ENCODE measurements at regions not wholly inside any gene's neighbourhood (a gene's known extent, or its start where the extent isn't known, plus 50 kb on each side); places are given as distances from the start of the nearest gene placed in this dataset.

DNA sequence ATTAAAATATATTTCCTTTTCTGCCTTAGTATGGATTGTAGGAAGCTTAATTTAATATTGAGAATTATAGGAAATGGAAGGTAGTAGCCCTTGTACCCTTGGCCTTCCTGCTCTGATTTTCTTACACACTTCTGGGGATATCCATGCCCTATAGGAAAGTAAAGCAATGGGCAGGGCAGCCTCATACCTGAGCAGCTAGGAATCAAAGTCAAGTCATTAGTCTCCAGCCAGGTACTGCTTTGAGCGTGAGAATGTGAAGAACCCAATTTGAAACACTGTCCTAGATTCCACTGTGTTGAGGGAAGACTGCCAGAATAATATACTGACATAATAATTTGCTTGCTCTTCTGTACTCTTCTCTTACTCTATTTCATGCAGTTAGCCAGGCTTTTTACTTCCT lies 51.0 kb upstream of the L3MBTL3 start:
- H3K4me1 ChIP-seq: no peaks in the 10 kb centered on the region
- H3K4me3 ChIP-seq: no peak overlapping the region
- intact Hi-C loops (cut with DNase I; ENCODE audit: low total_unique reads): no loop called here
- WGBS, 5 donors: 73 to 100% (median 90%) methylated on average over 1 of the region's 1 CpG
- peaks cover 0 to 4% (median 0%) of the 10 kb centered on the region in 4 donors for H3K9me3 ChIP-seq
- no peak overlapping the region for H3K27ac ChIP-seq
- no peak for TF ChIP-seq CTCF (IDR thresholded peaks at IDR 0.05)
- H3K36me3 ChIP-seq: no peaks in the 10 kb centered on the region
- no peak for DNase-seq
- peaks cover 0 to 9% (median 0%) of the 10 kb centered on the region in 3 donors for H3K27me3 ChIP-seq

- H3K9me3 ChIP-seq: peaks cover 0 to 4% (median 0%) of the 10 kb centered on the region in 4 donors
- intact Hi-C loops (cut with DNase I; ENCODE audit: low total_unique reads): no loop called here
- WGBS, 5 donors: 91 to 100% (median 94%) methylated on average over 1 to 2 of the region's 2 CpGs
- no peak for DNase-seq
- H3K27ac ChIP-seq: no peak overlapping the region
- no peak overlapping the region for H3K4me3 ChIP-seq
- TF ChIP-seq POLR2AphosphoS5 (IDR thresholded peaks at IDR 0.05) (no peak), CTCF (IDR thresholded peaks at IDR 0.05) (no peak), POLR2A (IDR thresholded peaks at IDR 0.05) (no peak), EP300 (IDR thresholded peaks at IDR 0.05) (no peak)
- H3K36me3 ChIP-seq: no peaks in the 10 kb centered on the region
- no peaks in the 10 kb centered on the region for H3K4me1 ChIP-seq
- H3K27me3 ChIP-seq: peaks cover 0 to 9% (median 0%) of the 10 kb centered on the region in 3 donors
These were observed 52.3 kb upstream of the L3MBTL3 start for GRCh38 chr6:129966125-129966524.

GRCh38 chr6:129965096-129965495 lies 53.3 kb upstream of the L3MBTL3 start:
- intact Hi-C loops (cut with DNase I; ENCODE audit: low total_unique reads): no loop called here
- H3K4me1 ChIP-seq: no peaks in the 10 kb centered on the region
- H3K9me3 ChIP-seq: peaks cover 0 to 4% (median 0%) of the 10 kb centered on the region in 4 donors
- H3K27ac ChIP-seq: no peak overlapping the region
- TF ChIP-seq EP300 (IDR thresholded peaks at IDR 0.05) (no peak), CTCF (IDR thresholded peaks at IDR 0.05) (no peak), POLR2AphosphoS5 (IDR thresholded peaks at IDR 0.05) (no peak), POLR2A (IDR thresholded peaks at IDR 0.05) (no peak)
- 96 to 99% (median 97%) methylated on average over 2 of the region's 2 CpGs for WGBS, 5 donors
- no peaks in the 10 kb centered on the region for H3K36me3 ChIP-seq
- H3K4me3 ChIP-seq: no peak overlapping the region
- peaks cover 0 to 9% (median 0%) of the 10 kb centered on the region in 3 donors for H3K27me3 ChIP-seq
- DNase-seq: no peak

- Histone ChIP-seq H3K27ac (no peak overlapping the region), H3K4me1 (no peaks in the 10 kb centered on the region), H3K4me3 (no peak overlapping the region), H3K36me3 (no peaks in the 10 kb centered on the region), H3K27me3 (peaks cover 0 to 5% (median 0%) of the 10 kb centered on the region in 3 donors), H3K9me3 (peaks cover 0 to 2% (median 0%) of the 10 kb centered on the region in 4 donors)
- TF ChIP-seq CTCF (IDR thresholded peaks at IDR 0.05) (no peak), EP300 (IDR thresholded peaks at IDR 0.05) (no peak), POLR2A (IDR thresholded peaks at IDR 0.05) (no peak), POLR2AphosphoS5 (IDR thresholded peaks at IDR 0.05) (no peak)
- no peak for DNase-seq
- 86 to 92% (median 89%) methylated on average over 16 of the region's 16 CpGs for WGBS, 5 donors
- intact Hi-C loops (cut with DNase I; ENCODE audit: low total_unique reads): no loop called here
These were observed 58.9 kb upstream of the L3MBTL3 start for GRCh38 chr6:129959358-129959930.
